K562 (cell line): ENCODE measurements at regions not wholly inside any gene's neighbourhood (a gene's known extent, or its start where the extent isn't known, plus 50 kb on each side); places are given as distances from the start of the nearest gene placed in this dataset.

Source experiments
- CTCF ChIP-seq, 3 experiments: IDR thresholded peaks in 2 of 3; conservative IDR thresholded peaks in 1 of 3; 2 replicates each; pipeline ENCODE4 v1.5.1; 2011 to 2012; ENCODE audit warnings: low read length in 3 of 3, mild to moderate bottlenecking in 3 of 3, control low read depth in 2 of 3, improper control_type of control experiment in 1 of 3, inconsistent platforms in 1 of 3, low read depth in 1 of 3, mixed read lengths in 1 of 3, moderate library complexity in 1 of 3; ENCODE audit not compliant: insufficient read depth in 2 of 3
- FOXK2 ChIP-seq, 2 experiments: fragments of 450-650 bp; IDR thresholded peaks in 1 of 2; conservative IDR thresholded peaks in 1 of 2; 2 replicates each; pipeline ENCODE4 v1.6.1; 2016; ENCODE audit warnings: low read depth in 2 of 2, mild to moderate bottlenecking in 1 of 2
- GABPB1 ChIP-seq: sonication (generic); formaldehyde crosslinking; IDR thresholded peaks from 2 replicates; pipeline ENCODE4 v1.8.0; 2022; ENCODE audit warnings: mild to moderate bottlenecking, missing genetic modification reagents
- SREBF2 ChIP-seq: sonication (generic); formaldehyde crosslinking; IDR thresholded peaks from 2 replicates; pipeline ENCODE4 v1.4.0; 2020; ENCODE audit warnings: mild to moderate bottlenecking, missing genetic modification reagents
- XRCC4 ChIP-seq: IDR thresholded peaks from one replicate; pipeline ENCODE4 v1.6.1; 2011; ENCODE audit not compliant: insufficient read depth, insufficient read length; ENCODE audit errors: extremely low read depth
- ZNF140 ChIP-seq: fragments of 250-450 bp; sonication (Bioruptor Pico); IDR thresholded peaks from 2 replicates; pipeline ENCODE4 v1.8.0; 2021; ENCODE audit warnings: moderate library complexity, mild to moderate bottlenecking, inconsistent platforms

- TF ChIP-seq ZNF140 (no peak), SREBF2 (no peak), GABPB1 (no peak), CTCF (IDR thresholded peaks at IDR 0.05 in 2 of 3, conservative IDR thresholded peaks at IDR 0.05 in 1 of 3; ENCODE audit: insufficient read depth in 2 of 3, low read depth in 1 of 3, low read length in 3 of 3) (no peak), FOXK2 (conservative IDR thresholded peaks at IDR 0.05 in 1 of 2, IDR thresholded peaks at IDR 0.05 in 1 of 2; ENCODE audit: low read depth in 2 of 2) (no peak), XRCC4 (no peak)
These were observed 415.7 kb upstream of the BOD1L1 start for GRCh38 chr4:14043203-14043602.
